ENCODE measurements at regions not wholly inside any gene's neighbourhood (a gene's known extent, or its start where the extent isn't known, plus 50 kb on each side); places are given as distances from the start of the nearest gene placed in this dataset.

GRCh38 chr11:98874050-98874449, 146.7 kb upstream of the CNTN5 start:
- no peak for TF ChIP-seq CTCF (IDR thresholded peaks at IDR 0.05)
- TF ChIP-seq POLR2A (IDR thresholded peaks at IDR 0.05), result no peak

Data from breast epithelium (tissue), 3 donors.